CD4-positive, alpha-beta memory T cell (primary cell): ENCODE measurements at regions not wholly inside any gene's neighbourhood (a gene's known extent, or its start where the extent isn't known, plus 50 kb on each side); places are given as distances from the start of the nearest gene placed in this dataset.

Experiments
- CTCF ChIA-PET: fragments of 350-600 bp; sonication (Branson Sonifier 250); formaldehyde crosslinking; loops from one replicate; lab custom pipeline; 2021; ENCODE audit warnings: inconsistent platforms; ENCODE audit not compliant: partially characterized antibody; lab: Charles Lee
- POLR2A ChIA-PET: fragments of 350-600 bp; sonication (Branson Sonifier 250); formaldehyde crosslinking; loops from one replicate; lab custom pipeline; 2021; ENCODE audit not compliant: partially characterized antibody; lab: Charles Lee
- DNase-seq, 5 donors: peaks; one replicate each; pipeline versions ENCODE4 v3.0.0 to v3.0.0-alpha.2; 2020 to 2022; ENCODE audit warnings: mixed read lengths in 1 of 5
- H3K27ac ChIP-seq: one replicate; pipeline ENCODE4 v1.7.0; 2013; ENCODE audit warnings: low read depth, low read length
- H3K27me3 ChIP-seq: 2 replicates; pipeline ENCODE4 v1.7.0; 2013; ENCODE audit warnings: mild to moderate bottlenecking, low read length, moderate library complexity; ENCODE audit not compliant: insufficient read depth
- H3K36me3 ChIP-seq: 2 replicates; pipeline ENCODE4 v1.7.0; 2013; ENCODE audit warnings: mild to moderate bottlenecking, low read length, moderate library complexity; ENCODE audit not compliant: insufficient read depth
- H3K4me1 ChIP-seq: 2 replicates; pipeline ENCODE4 v1.7.0; 2013; ENCODE audit warnings: mild to moderate bottlenecking, low read length, moderate library complexity; ENCODE audit not compliant: insufficient read depth
- H3K4me3 ChIP-seq, 2 donors: one replicate each; pipeline ENCODE4 v1.7.0; 2013; ENCODE audit warnings: low read length in 2 of 2, mild to moderate bottlenecking in 1 of 2
- H3K9me3 ChIP-seq, 2 donors: one replicate each; pipeline ENCODE4 v1.7.0; 2013; ENCODE audit warnings: low read length in 2 of 2, control low read depth in 1 of 2; ENCODE audit not compliant: control insufficient read depth in 1 of 2
- H3K27ac Mint-ChIP-seq, 7 donors: one replicate each; pipeline ENCODE4 v1.8.0; 2020 to 2021; ENCODE audit warnings: mixed read lengths in 7 of 7, mild to moderate bottlenecking in 6 of 7, inconsistent platforms in 3 of 7, moderate library complexity in 3 of 7
- H3K27me3 Mint-ChIP-seq, 2 donors: one replicate each; pipeline ENCODE4 v1.8.0; 2020 to 2021; ENCODE audit warnings: mixed read lengths in 2 of 2
- H3K36me3 Mint-ChIP-seq, 2 donors: one replicate each; pipeline ENCODE4 v1.8.0; 2020 to 2021; ENCODE audit warnings: mixed read lengths in 2 of 2, inconsistent platforms in 1 of 2, mild to moderate bottlenecking in 1 of 2
- H3K4me1 Mint-ChIP-seq, 4 donors: one replicate each; pipeline ENCODE4 v1.8.0; 2020 to 2021; ENCODE audit warnings: mixed read lengths in 4 of 4, mild to moderate bottlenecking in 1 of 4
- H3K4me3 Mint-ChIP-seq, 8 donors: one replicate each; pipeline ENCODE4 v1.8.0; 2020 to 2021; ENCODE audit warnings: mixed read lengths in 8 of 8, mild to moderate bottlenecking in 7 of 8, moderate library complexity in 6 of 8, inconsistent platforms in 3 of 8
- H3K9me3 Mint-ChIP-seq, 8 donors: one replicate each; pipeline ENCODE4 v1.8.0; 2020 to 2021; ENCODE audit warnings: mixed read lengths in 8 of 8, mild to moderate bottlenecking in 5 of 8, inconsistent platforms in 3 of 8, moderate library complexity in 1 of 8
- intact Hi-C: fragments of 100-400 bp; cut with micrococcal nuclease; formaldehyde crosslinking; loops from one replicate; pipeline ENCODE4 v1.15.1; 2023

- Histone ChIP-seq H3K27me3 (no peaks in the 10 kb centered on the region), H3K9me3 (no peaks in the 10 kb centered on the region), H3K4me1 (no peaks in the 10 kb centered on the region), H3K4me3 (no peak overlapping the region), H3K27ac (no peak overlapping the region), H3K36me3 (no peaks in the 10 kb centered on the region)
- ChIA-PET POLR2A (no interaction called here), CTCF (no interaction called here)
- H3K9me3 Mint-ChIP-seq: peaks cover 0 to 3% (median 0%) of the 10 kb centered on the region in 8 donors
- H3K4me3 Mint-ChIP-seq: no peak overlapping the region
- H3K27ac Mint-ChIP-seq: no peak overlapping the region
- H3K4me1 Mint-ChIP-seq: no peaks in the 10 kb centered on the region
- H3K36me3 Mint-ChIP-seq: no peaks in the 10 kb centered on the region
- intact Hi-C loops: loop anchor here (10.0 kb wide), 1 partner anchor 225 kb away; no protein-coding TSS in a partner anchor
- DNase-seq: no peak
- H3K27me3 Mint-ChIP-seq: no peaks in the 10 kb centered on the region
Measured at GRCh38 chr2:19589791-19590190, 231.4 kb upstream of the OSR1 start.

GRCh38 chr2:19580830-19581229 is 222.4 kb upstream of the OSR1 start:
- no peak overlapping the region for H3K4me3 ChIP-seq
- H3K9me3 Mint-ChIP-seq: peaks cover 0 to 3% (median 1%) of the 10 kb centered on the region in 8 donors
- H3K4me3 Mint-ChIP-seq: no peak overlapping the region
- H3K9me3 ChIP-seq: no peaks in the 10 kb centered on the region
- intact Hi-C loops: no loop called here
- H3K36me3 Mint-ChIP-seq: no peaks in the 10 kb centered on the region
- no peak overlapping the region for H3K27ac ChIP-seq
- no peaks in the 10 kb centered on the region for H3K36me3 ChIP-seq
- H3K27ac Mint-ChIP-seq: no peak overlapping the region
- DNase-seq: no peak
- no peaks in the 10 kb centered on the region for H3K4me1 ChIP-seq
- no peaks in the 10 kb centered on the region for H3K4me1 Mint-ChIP-seq
- ChIA-PET CTCF (no interaction called here), POLR2A (no interaction called here)
- H3K27me3 Mint-ChIP-seq: peaks cover 8 to 11% of the 10 kb centered on the region in 2 donors
- no peaks in the 10 kb centered on the region for H3K27me3 ChIP-seq

GRCh38 chr2:19580264-19580663 is 221.8 kb upstream of the OSR1 start:
- H3K4me3 Mint-ChIP-seq: no peak overlapping the region
- CTCF ChIA-PET: no interaction called here
- no peaks in the 10 kb centered on the region for H3K9me3 ChIP-seq
- H3K9me3 Mint-ChIP-seq: peaks cover 0 to 3% (median 0%) of the 10 kb centered on the region in 8 donors
- H3K27me3 Mint-ChIP-seq: peaks cover 8 to 11% of the 10 kb centered on the region in 2 donors
- H3K27me3 ChIP-seq: no peaks in the 10 kb centered on the region
- intact Hi-C loops: no loop called here
- no peak for DNase-seq
- H3K4me1 Mint-ChIP-seq: no peaks in the 10 kb centered on the region
- H3K27ac ChIP-seq: no peak overlapping the region
- H3K36me3 Mint-ChIP-seq: no peaks in the 10 kb centered on the region
- no peaks in the 10 kb centered on the region for H3K4me1 ChIP-seq
- no peaks in the 10 kb centered on the region for H3K36me3 ChIP-seq
- H3K4me3 ChIP-seq: no peak overlapping the region
- H3K27ac Mint-ChIP-seq: no peak overlapping the region
- POLR2A ChIA-PET: no interaction called here

GRCh38 chr2:19579461-19579860 is 221.0 kb upstream of the OSR1 start:
- Mint-ChIP-seq H3K9me3 (peaks cover 0 to 3% (median 0%) of the 10 kb centered on the region in 8 donors), H3K36me3 (no peaks in the 10 kb centered on the region), H3K27me3 (peaks cover 8 to 13% of the 10 kb centered on the region in 2 donors), H3K4me3 (no peak overlapping the region), H3K4me1 (no peaks in the 10 kb centered on the region), H3K27ac (no peak overlapping the region)
- no peak overlapping the region for H3K27ac ChIP-seq
- H3K4me3 ChIP-seq: no peak overlapping the region
- H3K27me3 ChIP-seq: no peaks in the 10 kb centered on the region
- H3K9me3 ChIP-seq: no peaks in the 10 kb centered on the region
- no peaks in the 10 kb centered on the region for H3K4me1 ChIP-seq
- CTCF ChIA-PET: no interaction called here
- DNase-seq: no peak
- intact Hi-C loops: no loop called here
- H3K36me3 ChIP-seq: no peaks in the 10 kb centered on the region
- POLR2A ChIA-PET: no interaction called here

GRCh38 chr2:19577723-19578122 is 219.3 kb upstream of the OSR1 start:
- no peak overlapping the region for H3K4me3 Mint-ChIP-seq
- Histone ChIP-seq H3K4me1 (no peaks in the 10 kb centered on the region), H3K4me3 (no peak overlapping the region), H3K27ac (no peak overlapping the region), H3K27me3 (no peaks in the 10 kb centered on the region), H3K9me3 (no peaks in the 10 kb centered on the region), H3K36me3 (no peaks in the 10 kb centered on the region)
- no peak overlapping the region for H3K27ac Mint-ChIP-seq
- H3K4me1 Mint-ChIP-seq: no peaks in the 10 kb centered on the region
- no peak for DNase-seq
- intact Hi-C loops: no loop called here
- CTCF ChIA-PET: no interaction called here
- H3K36me3 Mint-ChIP-seq: no peaks in the 10 kb centered on the region
- peaks cover 8 to 13% of the 10 kb centered on the region in 2 donors for H3K27me3 Mint-ChIP-seq
- H3K9me3 Mint-ChIP-seq: peaks cover 0 to 3% (median 0%) of the 10 kb centered on the region in 8 donors
- POLR2A ChIA-PET: no interaction called here

- ChIA-PET POLR2A (no interaction called here), CTCF (no interaction called here)
- Histone ChIP-seq H3K27me3 (no peaks in the 10 kb centered on the region), H3K4me3 (no peak overlapping the region), H3K27ac (no peak overlapping the region), H3K9me3 (no peaks in the 10 kb centered on the region), H3K36me3 (no peaks in the 10 kb centered on the region), H3K4me1 (no peaks in the 10 kb centered on the region)
- Mint-ChIP-seq H3K36me3 (no peaks in the 10 kb centered on the region), H3K27me3 (peaks cover 10 to 16% of the 10 kb centered on the region in 2 donors), H3K4me1 (no peaks in the 10 kb centered on the region), H3K4me3 (no peak overlapping the region), H3K27ac (no peak overlapping the region), H3K9me3 (peaks cover 0 to 3% (median 0%) of the 10 kb centered on the region in 8 donors)
- intact Hi-C loops: no loop called here
- DNase-seq: no peak
Measured at GRCh38 chr2:19576411-19576810, 218.0 kb upstream of the OSR1 start.

GRCh38 chr2:19575641-19576040 is 217.2 kb upstream of the OSR1 start:
- H3K36me3 ChIP-seq: no peaks in the 10 kb centered on the region
- Mint-ChIP-seq H3K36me3 (no peaks in the 10 kb centered on the region), H3K27me3 (peaks cover 10 to 14% of the 10 kb centered on the region in 2 donors), H3K4me1 (no peaks in the 10 kb centered on the region), H3K9me3 (peaks cover 0 to 2% (median 0%) of the 10 kb centered on the region in 8 donors), H3K27ac (no peak overlapping the region), H3K4me3 (no peak overlapping the region)
- H3K9me3 ChIP-seq: no peaks in the 10 kb centered on the region
- no peaks in the 10 kb centered on the region for H3K27me3 ChIP-seq
- intact Hi-C loops: no loop called here
- no peaks in the 10 kb centered on the region for H3K4me1 ChIP-seq
- no peak for DNase-seq
- no peak overlapping the region for H3K27ac ChIP-seq
- no peak overlapping the region for H3K4me3 ChIP-seq
- ChIA-PET CTCF (no interaction called here), POLR2A (no interaction called here)

- no peaks in the 10 kb centered on the region for H3K4me1 Mint-ChIP-seq
Measured at GRCh38 chr2:19574778-19575260, 216.4 kb upstream of the OSR1 start.

More at GRCh38 chr2:19574778-19575260, 216.4 kb upstream of the OSR1 start:
- no peaks in the 10 kb centered on the region for H3K36me3 Mint-ChIP-seq
- no peaks in the 10 kb centered on the region for H3K9me3 Mint-ChIP-seq
- no peaks in the 10 kb centered on the region for H3K27me3 ChIP-seq
- H3K4me3 ChIP-seq: no peak overlapping the region
- no peaks in the 10 kb centered on the region for H3K4me1 ChIP-seq
- POLR2A ChIA-PET: no interaction called here
- H3K27ac ChIP-seq: no peak overlapping the region
- H3K36me3 ChIP-seq: no peaks in the 10 kb centered on the region
- H3K27me3 Mint-ChIP-seq: peaks cover 4 to 9% of the 10 kb centered on the region in 2 donors
- H3K9me3 ChIP-seq: no peaks in the 10 kb centered on the region
- CTCF ChIA-PET: no interaction called here
- DNase-seq: no peak
- no peak overlapping the region for H3K4me3 Mint-ChIP-seq
- intact Hi-C loops: no loop called here
- no peak overlapping the region for H3K27ac Mint-ChIP-seq
